WERI-Rb-1 (cell line): ENCODE measurements at regions not wholly inside any gene's neighbourhood (a gene's known extent, or its start where the extent isn't known, plus 50 kb on each side); places are given as distances from the start of the nearest gene placed in this dataset.

Experiments used
- DNase-seq: peaks from one replicate; pipeline ENCODE4 v3.0.0-alpha.2; 2020
- H3K27ac ChIP-seq: fragments of 250-450 bp; sonication (Bioruptor Pico); 2 replicates; pipeline ENCODE4 v1.5.1; 2020; ENCODE audit warnings: mild to moderate bottlenecking, moderate library complexity
- H3K27me3 ChIP-seq: fragments of 250-450 bp; sonication (Bioruptor Pico); 2 replicates; pipeline ENCODE4 v1.5.1; 2021; ENCODE audit warnings: mild to moderate bottlenecking, low read depth, moderate library complexity; ENCODE audit not compliant: insufficient read depth, severe bottlenecking
- H3K36me3 ChIP-seq: fragments of 250-450 bp; sonication (Bioruptor Pico); 2 replicates; pipeline ENCODE4 v1.5.1; 2020; ENCODE audit warnings: mild to moderate bottlenecking, moderate library complexity
- H3K4me3 ChIP-seq: 2 replicates; pipeline ENCODE4 v1.5.1; 2011; ENCODE audit warnings: low read depth, mild to moderate bottlenecking, control low read depth, low read length
- H3K9me3 ChIP-seq: fragments of 250-450 bp; sonication (Bioruptor Pico); 2 replicates; pipeline ENCODE4 v1.5.1; 2021; ENCODE audit warnings: mild to moderate bottlenecking, moderate library complexity; ENCODE audit not compliant: severe bottlenecking
- CTCF ChIP-seq: IDR thresholded peaks from 2 replicates; pipeline ENCODE4 v1.5.1; 2011; ENCODE audit warnings: low read depth, mild to moderate bottlenecking, control low read depth, inconsistent platforms, low read length

- Histone ChIP-seq H3K4me3 (no peak overlapping the region), H3K27ac (no peak overlapping the region), H3K36me3 (no peaks in the 10 kb centered on the region), H3K27me3 (peaks cover 46% of the 10 kb centered on the region), H3K9me3 (peaks cover 3% of the 10 kb centered on the region)
- no peak for TF ChIP-seq CTCF
- DNase-seq: no peak
These were observed 639.0 kb upstream of the DPP6 start for GRCh38 chr7:153413199-153413539.

DNA sequence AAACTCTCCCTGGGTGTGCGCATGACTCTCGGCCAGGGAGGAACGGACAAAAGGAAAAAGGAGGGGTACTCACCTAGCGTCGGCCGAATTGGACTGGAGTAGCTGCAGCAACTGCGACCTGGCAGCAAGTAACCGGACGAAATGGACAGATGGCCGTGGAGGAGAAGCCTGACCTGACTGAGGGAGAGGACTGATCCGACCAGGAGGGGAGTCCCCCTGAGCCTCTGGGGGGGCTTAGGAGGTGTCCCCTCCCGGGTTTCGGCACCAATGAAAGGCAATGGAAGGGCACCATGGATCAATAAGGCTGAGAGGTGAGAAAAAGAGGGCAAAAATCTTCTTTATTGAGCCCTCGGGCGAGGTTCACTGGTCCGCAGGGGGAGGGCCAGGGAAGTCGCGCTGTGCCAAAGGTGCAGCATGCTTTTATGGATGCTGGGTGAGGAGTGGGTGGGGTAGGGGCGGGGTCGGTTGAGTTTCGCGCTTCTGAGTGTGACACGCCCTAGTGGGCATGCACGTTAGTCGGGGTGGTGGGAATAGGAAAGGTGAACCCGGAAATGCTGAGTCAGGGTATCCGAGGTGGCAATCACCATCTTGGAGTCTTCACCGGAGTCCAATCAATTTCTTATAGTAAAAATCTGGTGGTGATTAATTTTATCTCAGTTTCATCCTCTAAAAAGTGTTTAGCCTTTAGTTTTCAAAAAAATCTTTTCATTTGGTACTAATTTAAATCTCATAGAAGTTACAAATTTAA lies 638.5 kb upstream of the DPP6 start:
- Histone ChIP-seq H3K4me3 (no peak overlapping the region), H3K36me3 (no peaks in the 10 kb centered on the region), H3K27me3 (peaks cover 41% of the 10 kb centered on the region), H3K9me3 (peaks cover 3% of the 10 kb centered on the region), H3K27ac (no peak overlapping the region)
- no peak for DNase-seq
- no peak for TF ChIP-seq CTCF

GRCh38 chr7:153414288-153414629 lies 637.9 kb upstream of the DPP6 start:
- Histone ChIP-seq H3K27me3 (peaks cover 38% of the 10 kb centered on the region), H3K36me3 (no peaks in the 10 kb centered on the region), H3K4me3 (no peak overlapping the region), H3K9me3 (peaks cover 3% of the 10 kb centered on the region), H3K27ac (no peak overlapping the region)
- DNase-seq: no peak
- TF ChIP-seq CTCF: no peak

DNA sequence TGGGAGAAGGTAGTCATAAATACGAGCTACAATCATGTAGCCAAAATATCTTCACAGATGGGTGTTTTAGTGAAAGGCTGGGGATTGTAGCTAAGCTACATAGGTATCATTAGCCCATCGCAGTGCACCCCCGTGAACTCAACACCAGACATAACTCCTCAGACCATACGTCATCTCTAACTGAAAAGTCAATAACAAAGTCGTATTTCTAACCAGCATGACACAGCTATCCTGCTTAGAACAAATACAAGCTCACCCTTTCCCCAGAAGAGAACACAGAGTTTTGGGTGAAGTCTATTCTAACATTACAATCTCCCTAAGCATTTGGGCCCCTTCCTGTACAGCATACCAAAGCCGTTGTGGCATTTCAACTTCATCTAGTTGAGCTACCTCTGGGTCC lies 636.6 kb upstream of the DPP6 start:
- no peak overlapping the region for H3K4me3 ChIP-seq
- DNase-seq: no peak
- H3K27me3 ChIP-seq: peaks cover 50% of the 10 kb centered on the region
- H3K9me3 ChIP-seq: peaks cover 3% of the 10 kb centered on the region
- H3K36me3 ChIP-seq: no peaks in the 10 kb centered on the region
- no peak for TF ChIP-seq CTCF
- no peak overlapping the region for H3K27ac ChIP-seq

DNA sequence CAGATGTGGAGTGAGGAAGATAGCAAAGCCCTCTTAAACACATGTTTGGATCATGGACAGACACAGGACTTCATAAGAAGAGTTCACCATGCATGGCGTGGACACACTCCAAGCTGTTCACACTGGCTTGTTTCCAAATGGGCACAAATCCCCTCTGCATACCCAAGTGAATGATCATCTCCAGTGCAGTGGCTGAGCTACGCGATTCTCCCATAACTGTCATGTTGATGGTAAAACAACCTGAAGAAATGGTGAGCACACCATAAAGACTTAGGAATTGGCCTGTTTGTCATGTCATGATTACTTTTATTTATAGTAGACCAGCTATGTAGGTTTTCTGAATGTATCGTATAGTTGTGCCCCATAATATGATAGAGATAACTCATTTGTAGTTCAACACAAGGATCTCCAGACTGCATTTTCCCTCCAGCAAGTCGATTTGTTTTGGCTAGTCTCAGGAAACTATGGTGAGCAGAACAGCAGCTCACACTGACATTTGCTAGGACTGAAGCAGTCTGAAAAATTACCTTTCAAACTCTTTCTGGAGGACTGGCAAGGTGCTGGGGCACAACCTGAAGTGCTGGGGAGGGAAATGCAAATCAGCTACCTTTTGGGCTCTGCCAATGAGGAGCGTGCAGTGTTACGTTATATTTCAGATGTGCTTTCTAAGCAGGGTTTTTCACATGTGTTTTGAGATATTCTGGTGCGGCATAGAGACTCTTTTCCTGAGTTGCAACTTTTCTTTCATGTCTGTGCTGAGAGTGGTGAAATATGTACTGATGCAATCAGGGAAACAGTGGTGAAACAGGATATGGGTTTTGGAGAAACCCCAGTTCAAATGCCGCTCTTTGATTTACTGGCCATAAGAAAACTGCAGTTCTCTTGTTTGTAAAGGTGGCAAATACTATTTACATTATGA lies 629.6 kb upstream of the DPP6 start:
- no peaks in the 10 kb centered on the region for H3K9me3 ChIP-seq
- DNase-seq: no peak
- H3K4me3 ChIP-seq: no peak overlapping the region
- no peak for TF ChIP-seq CTCF
- no peaks in the 10 kb centered on the region for H3K36me3 ChIP-seq
- peaks cover 78% of the 10 kb centered on the region for H3K27me3 ChIP-seq
- no peak overlapping the region for H3K27ac ChIP-seq
